ENCODE measurements at regions not wholly inside any gene's neighbourhood (a gene's known extent, or its start where the extent isn't known, plus 50 kb on each side); places are given as distances from the start of the nearest gene placed in this dataset.
"Not testable (repeated sequence)": the region's sequence is repeated elsewhere in the genome, so short reads cannot be mapped to it uniquely, and the experiment has no call there.

- DNase-seq (ENCODE audit: low spot score), result no peak
Observed at GRCh38 chr6:14754751-14755513, 490.9 kb upstream of the JARID2 start.

GRCh38 chr6:14756340-14756739 is 489.5 kb upstream of the JARID2 start:
- DNase-seq (ENCODE audit: low spot score), result no peak

- DNase-seq (ENCODE audit: low spot score), result no peak
Observed at GRCh38 chr6:14757014-14757413, 488.9 kb upstream of the JARID2 start.

- no peak for DNase-seq (ENCODE audit: low spot score)
Observed at GRCh38 chr6:14757418-14757817, 488.5 kb upstream of the JARID2 start.

- no peak for DNase-seq (ENCODE audit: low spot score)
Observed at GRCh38 chr6:14758421-14759081, 487.3 kb upstream of the JARID2 start.

- no peak for DNase-seq (ENCODE audit: low spot score)
Observed at GRCh38 chr6:14759976-14760672, 485.7 kb upstream of the JARID2 start.

- no peak for DNase-seq (ENCODE audit: low spot score)
Observed at GRCh38 chr6:14762077-14762476, 483.8 kb upstream of the JARID2 start.

- DNase-seq (ENCODE audit: low spot score), result peak; percentile 11
Observed at GRCh38 chr6:14763139-14763538, 482.7 kb upstream of the JARID2 start.

GRCh38 chr6:14763616-14764015 is 482.3 kb upstream of the JARID2 start:
- no peak for DNase-seq (ENCODE audit: low spot score)

- DNase-seq (ENCODE audit: low spot score), result no peak
Observed at GRCh38 chr6:14765106-14765505, 480.8 kb upstream of the JARID2 start.

- no peak for DNase-seq (ENCODE audit: low spot score)
Observed at GRCh38 chr6:14765721-14766390, 480.0 kb upstream of the JARID2 start.

- DNase-seq (ENCODE audit: low spot score), result peak; percentile 46
Observed at GRCh38 chr6:14766391-14766994, 479.4 kb upstream of the JARID2 start.

GRCh38 chr6:14767226-14767625 is 478.6 kb upstream of the JARID2 start:
- no peak for DNase-seq (ENCODE audit: low spot score)

GRCh38 chr6:14770040-14770439 is 475.8 kb upstream of the JARID2 start:
- no peak for DNase-seq (ENCODE audit: low spot score)

- DNase-seq (ENCODE audit: low spot score), result no peak
Observed at GRCh38 chr6:14770572-14770971, 475.3 kb upstream of the JARID2 start.

GRCh38 chr6:14771016-14771415 is 474.9 kb upstream of the JARID2 start:
- DNase-seq (ENCODE audit: low spot score), result no peak

GRCh38 chr6:14772188-14772587 is 473.7 kb upstream of the JARID2 start:
- no peak for DNase-seq (ENCODE audit: low spot score)

GRCh38 chr6:14775528-14775927 is 470.3 kb upstream of the JARID2 start:
- no peak for DNase-seq (ENCODE audit: low spot score)

- DNase-seq (ENCODE audit: low spot score), result no peak
Observed at GRCh38 chr6:14776307-14776706, 469.6 kb upstream of the JARID2 start.

- no peak for DNase-seq (ENCODE audit: low spot score)
Observed at GRCh38 chr6:14781772-14782525, 463.9 kb upstream of the JARID2 start.

- DNase-seq (ENCODE audit: low spot score), result not testable (repeated sequence)
Observed at GRCh38 chr6:14782921-14783464, 462.9 kb upstream of the JARID2 start.
